Adrenal gland (tissue), 9 donors: ENCODE measurements at regions not wholly inside any gene's neighbourhood (a gene's known extent, or its start where the extent isn't known, plus 50 kb on each side); places are given as distances from the start of the nearest gene placed in this dataset.

Experiments used
- DNase-seq, 7 donors: peaks; one replicate each; pipeline ENCODE4 v3.0.0-alpha.2; 2019 to 2020
- H3K27ac ChIP-seq, 5 donors: fragments of 200-600 bp; sonication (generic) in 4 of 5; 1 replicate in 3 of 5; 2 replicates in 2 of 5; pipeline versions ENCODE4 v1.5.1 to v1.8.0; 2016 to 2020; ENCODE audit warnings: mild to moderate bottlenecking in 1 of 5
- H3K27me3 ChIP-seq: fragments of 200-600 bp; 2 replicates; pipeline ENCODE4 v1.8.0; 2021
- H3K36me3 ChIP-seq, 2 donors: fragments of 200-600 bp; replicated peaks in 1 of 2; 1 replicate in 1 of 2; 2 replicates in 1 of 2; pipeline versions ENCODE4 v1.5.1 to v1.8.0; 2018 to 2022
- H3K4me1 ChIP-seq, 2 donors: fragments of 200-600 bp; replicated peaks in 1 of 2; 1 replicate in 1 of 2; 2 replicates in 1 of 2; pipeline versions ENCODE4 v1.5.1 to v1.8.0; 2018 to 2021
- H3K4me3 ChIP-seq, 4 donors: fragments of 200-600 bp; sonication (generic) in 3 of 4; one replicate each; pipeline ENCODE4 v1.5.1; 2016 to 2018
- H3K9me3 ChIP-seq, 3 donors: fragments of 200-600 bp; sonication (generic) in 1 of 3; replicated peaks in 1 of 3; 1 replicate in 2 of 3; 2 replicates in 1 of 3; pipeline versions ENCODE4 v1.5.1 to v1.8.0; 2016 to 2021
- CTCF ChIP-seq, 6 experiments: fragments of 450-650 bp in 4 of 6; fragments of 200-600 bp in 2 of 6; sonication (generic) in 1 of 6; IDR thresholded peaks; 1 replicate in 5 of 6; 2 replicates in 1 of 6; pipeline versions ENCODE4 v1.5.1 to v1.8.0; 2016 to 2021; ENCODE audit warnings: antibody characterized with exemption in 6 of 6, mild to moderate bottlenecking in 2 of 6, moderate library complexity in 1 of 6
- POLR2A ChIP-seq, 2 donors: fragments of 450-650 bp; IDR thresholded peaks; one replicate each; pipeline ENCODE4 v1.6.1; 2017; ENCODE audit warnings: antibody characterized with exemption in 2 of 2, mild to moderate bottlenecking in 2 of 2, moderate library complexity in 1 of 2
- WGBS, 4 donors: extraction: QIAGEN DNeasy Blood & Tissue Kit in 2 of 4; methylation state at CpG; one replicate each; pipeline versions ENCODE4 v1.1.5 to v1.1.7; 2013 to 2017; 5-methylcytosine and 5-hydroxymethylcytosine counted together
- intact Hi-C, 2 donors: fragments of 100-400 bp; cut with DNase I; formaldehyde crosslinking; loops; one replicate each; pipeline versions ENCODE4 v1.14.1 to v1.15.0; 2022 to 2023
- donor health status: healthy with polysubstance abuse.
- donor health status: Bipolar disorder and iron deficiency.
- donor health status: DM: yes; HTN: yes; CAD: no.
- donor health status: DM: no; HTN: no; CAD: no.
- donor health status: DM: no; HTN: no; CAD: no.

GRCh38 chr10:109203646-109204353 lies 719.5 kb downstream of the XPNPEP1 start:
- H3K27me3 ChIP-seq: no peaks in the 10 kb centered on the region
- H3K27ac ChIP-seq: no peak overlapping the region
- WGBS, 4 donors: 65 to 72% (median 69%) methylated on average over 3 of the region's 3 CpGs
- TF ChIP-seq CTCF (IDR thresholded peaks at IDR 0.05) (no peak), POLR2A (IDR thresholded peaks at IDR 0.05) (no peak)
- DNase-seq: no peak
- H3K9me3 ChIP-seq: no peaks in the 10 kb centered on the region
- H3K36me3 ChIP-seq: no peaks in the 10 kb centered on the region
- H3K4me1 ChIP-seq: no peaks in the 10 kb centered on the region
- intact Hi-C loops: no loop called here
- H3K4me3 ChIP-seq: no peak overlapping the region

GRCh38 chr10:109202111-109202510 lies 721.2 kb downstream of the XPNPEP1 start:
- intact Hi-C loops: no loop called here
- no peak for TF ChIP-seq CTCF (IDR thresholded peaks at IDR 0.05)
- TF ChIP-seq POLR2A (IDR thresholded peaks at IDR 0.05): no peak

GRCh38 chr10:109200646-109201045 lies 722.7 kb downstream of the XPNPEP1 start:
- H3K27me3 ChIP-seq: no peaks in the 10 kb centered on the region
- H3K27ac ChIP-seq: no peak overlapping the region
- 25 to 57% (median 49%) methylated on average over 2 of the region's 2 CpGs for WGBS, 4 donors
- H3K4me3 ChIP-seq: no peak overlapping the region
- H3K9me3 ChIP-seq: no peaks in the 10 kb centered on the region
- no peak for DNase-seq
- H3K36me3 ChIP-seq: no peaks in the 10 kb centered on the region
- intact Hi-C loops: no loop called here
- TF ChIP-seq CTCF (IDR thresholded peaks at IDR 0.05) (no peak), POLR2A (IDR thresholded peaks at IDR 0.05) (no peak)
- no peaks in the 10 kb centered on the region for H3K4me1 ChIP-seq

More at GRCh38 chr10:109202111-109202510, 721.2 kb downstream of the XPNPEP1 start:
- Histone ChIP-seq H3K36me3 (no peaks in the 10 kb centered on the region), H3K4me1 (no peaks in the 10 kb centered on the region), H3K27me3 (no peaks in the 10 kb centered on the region), H3K4me3 (no peak overlapping the region), H3K27ac (no peak overlapping the region), H3K9me3 (no peaks in the 10 kb centered on the region)
- no peak for DNase-seq
- WGBS, 4 donors: 76 to 84% (median 81%) methylated on average over 3 of the region's 3 CpGs

GRCh38 chr10:109191823-109192222 lies 731.5 kb downstream of the XPNPEP1 start:
- no peaks in the 10 kb centered on the region for H3K9me3 ChIP-seq
- 43 to 62% (median 53%) methylated on average over 2 of the region's 2 CpGs for WGBS, 4 donors

More at GRCh38 chr10:109191823-109192222, 731.5 kb downstream of the XPNPEP1 start:
- TF ChIP-seq POLR2A (IDR thresholded peaks at IDR 0.05) (no peak), CTCF (IDR thresholded peaks at IDR 0.05) (no peak)
- intact Hi-C loops: no loop called here
- Histone ChIP-seq H3K4me1 (no peaks in the 10 kb centered on the region), H3K36me3 (no peaks in the 10 kb centered on the region), H3K4me3 (no peak overlapping the region), H3K27me3 (no peaks in the 10 kb centered on the region), H3K27ac (no peak overlapping the region)
- DNase-seq: no peak
